Adrenal gland (tissue), 9 donors: ENCODE measurements at regions not wholly inside any gene's neighbourhood (a gene's known extent, or its start where the extent isn't known, plus 50 kb on each side); places are given as distances from the start of the nearest gene placed in this dataset.

Source experiments
- DNase-seq, 7 donors: peaks; one replicate each; pipeline ENCODE4 v3.0.0-alpha.2; 2019 to 2020
- H3K27ac ChIP-seq, 5 donors: fragments of 200-600 bp; sonication (generic) in 4 of 5; 1 replicate in 3 of 5; 2 replicates in 2 of 5; pipeline versions ENCODE4 v1.5.1 to v1.8.0; 2016 to 2020; ENCODE audit warnings: mild to moderate bottlenecking in 1 of 5
- H3K27me3 ChIP-seq: fragments of 200-600 bp; 2 replicates; pipeline ENCODE4 v1.8.0; 2021
- H3K36me3 ChIP-seq, 2 donors: fragments of 200-600 bp; replicated peaks in 1 of 2; 1 replicate in 1 of 2; 2 replicates in 1 of 2; pipeline versions ENCODE4 v1.5.1 to v1.8.0; 2018 to 2022
- H3K4me1 ChIP-seq, 2 donors: fragments of 200-600 bp; replicated peaks in 1 of 2; 1 replicate in 1 of 2; 2 replicates in 1 of 2; pipeline versions ENCODE4 v1.5.1 to v1.8.0; 2018 to 2021
- H3K4me3 ChIP-seq, 4 donors: fragments of 200-600 bp; sonication (generic) in 3 of 4; one replicate each; pipeline ENCODE4 v1.5.1; 2016 to 2018
- H3K9me3 ChIP-seq, 3 donors: fragments of 200-600 bp; sonication (generic) in 1 of 3; replicated peaks in 1 of 3; 1 replicate in 2 of 3; 2 replicates in 1 of 3; pipeline versions ENCODE4 v1.5.1 to v1.8.0; 2016 to 2021
- CTCF ChIP-seq, 6 experiments: fragments of 450-650 bp in 4 of 6; fragments of 200-600 bp in 2 of 6; sonication (generic) in 1 of 6; IDR thresholded peaks; 1 replicate in 5 of 6; 2 replicates in 1 of 6; pipeline versions ENCODE4 v1.5.1 to v1.8.0; 2016 to 2021; ENCODE audit warnings: antibody characterized with exemption in 6 of 6, mild to moderate bottlenecking in 2 of 6, moderate library complexity in 1 of 6
- POLR2A ChIP-seq, 2 donors: fragments of 450-650 bp; IDR thresholded peaks; one replicate each; pipeline ENCODE4 v1.6.1; 2017; ENCODE audit warnings: antibody characterized with exemption in 2 of 2, mild to moderate bottlenecking in 2 of 2, moderate library complexity in 1 of 2
- WGBS, 4 donors: extraction: QIAGEN DNeasy Blood & Tissue Kit in 2 of 4; methylation state at CpG; one replicate each; pipeline versions ENCODE4 v1.1.5 to v1.1.7; 2013 to 2017; 5-methylcytosine and 5-hydroxymethylcytosine counted together
- intact Hi-C, 2 donors: fragments of 100-400 bp; cut with DNase I; formaldehyde crosslinking; loops; one replicate each; pipeline versions ENCODE4 v1.14.1 to v1.15.0; 2022 to 2023
- donor health status: healthy with polysubstance abuse.
- donor health status: Bipolar disorder and iron deficiency.
- donor health status: DM: yes; HTN: yes; CAD: no.
- donor health status: DM: no; HTN: no; CAD: no.
- donor health status: DM: no; HTN: no; CAD: no.

- TF ChIP-seq CTCF (IDR thresholded peaks at IDR 0.05) (no peak), POLR2A (IDR thresholded peaks at IDR 0.05) (no peak)
- intact Hi-C loops, result no loop called here
- no peak overlapping the region for H3K27ac ChIP-seq
- no peaks in the 10 kb centered on the region for H3K27me3 ChIP-seq
- peaks cover 0 to 11% (median 0%) of the 10 kb centered on the region in 3 donors for H3K9me3 ChIP-seq
- 88 to 96% (median 95%) methylated on average over 1 of the region's 1 CpG for WGBS, 4 donors
- DNase-seq, result no peak
- H3K36me3 ChIP-seq, result no peaks in the 10 kb centered on the region
- no peak overlapping the region for H3K4me3 ChIP-seq
- peaks cover 0 to 4% of the 10 kb centered on the region in 2 donors for H3K4me1 ChIP-seq
These were observed 329.3 kb upstream of the DCN start for GRCh38 chr12:91511795-91512420.

- no peak overlapping the region for H3K4me3 ChIP-seq
- H3K27me3 ChIP-seq, result no peaks in the 10 kb centered on the region
- H3K36me3 ChIP-seq, result no peaks in the 10 kb centered on the region
- H3K9me3 ChIP-seq, result peaks cover 0 to 11% (median 0%) of the 10 kb centered on the region in 3 donors
- H3K4me1 ChIP-seq, result no peaks in the 10 kb centered on the region
- H3K27ac ChIP-seq, result no peak overlapping the region
- intact Hi-C loops, result no loop called here
- TF ChIP-seq POLR2A (IDR thresholded peaks at IDR 0.05), result no peak
- TF ChIP-seq CTCF (IDR thresholded peaks at IDR 0.05), result no peak
- no peak for DNase-seq
- WGBS, 4 donors, result 19 to 41% (median 34%) methylated on average over 1 of the region's 1 CpG
These were observed 325.1 kb upstream of the DCN start for GRCh38 chr12:91507754-91508153.

GRCh38 chr12:91506452-91506851, 323.8 kb upstream of the DCN start:
- TF ChIP-seq POLR2A (IDR thresholded peaks at IDR 0.05) (no peak), CTCF (IDR thresholded peaks at IDR 0.05) (no peak)
- Histone ChIP-seq H3K36me3 (no peaks in the 10 kb centered on the region), H3K27me3 (no peaks in the 10 kb centered on the region), H3K27ac (no peak overlapping the region), H3K4me1 (no peaks in the 10 kb centered on the region), H3K4me3 (no peak overlapping the region), H3K9me3 (peaks cover 0 to 11% (median 0%) of the 10 kb centered on the region in 3 donors)
- intact Hi-C loops, result no loop called here
- DNase-seq, result no peak
- WGBS, 4 donors, result 65 to 79% (median 72%) methylated on average over 2 of the region's 2 CpGs

GRCh38 chr12:91505006-91505405, 322.4 kb upstream of the DCN start:
- Histone ChIP-seq H3K27ac (no peak overlapping the region), H3K9me3 (peaks cover 0 to 3% (median 0%) of the 10 kb centered on the region in 3 donors), H3K4me1 (no peaks in the 10 kb centered on the region), H3K36me3 (no peaks in the 10 kb centered on the region), H3K27me3 (no peaks in the 10 kb centered on the region), H3K4me3 (no peak overlapping the region)
- intact Hi-C loops, result no loop called here
- TF ChIP-seq CTCF (IDR thresholded peaks at IDR 0.05) (no peak), POLR2A (IDR thresholded peaks at IDR 0.05) (no peak)
- no peak for DNase-seq
